ENCODE measurements at regions not wholly inside any gene's neighbourhood (a gene's known extent, or its start where the extent isn't known, plus 50 kb on each side); places are given as distances from the start of the nearest gene placed in this dataset.
"Not testable (repeated sequence)": the region's sequence is repeated elsewhere in the genome, so short reads cannot be mapped to it uniquely, and the experiment has no call there.

- Histone ChIP-seq H4K20me1 (ENCODE audit: insufficient read depth) (no peaks in the 10 kb centered on the region), H3K4me2 (ENCODE audit: low read length) (no peak overlapping the region), H3K27me3 (ENCODE audit: insufficient read depth, low read length) (no peaks in the 10 kb centered on the region), H3K4me3 (replicated peaks in 1 of 2; ENCODE audit: low read depth in 1 of 2, low read length in 2 of 2) (no peak overlapping the region), H3K9me3 (ENCODE audit: control insufficient read depth in 1 of 2, insufficient read depth in 1 of 2, low read depth in 1 of 2, low read length in 2 of 2) (no peaks in the 10 kb centered on the region), H3K9me2 (ENCODE audit: insufficient read depth) (no peaks in the 10 kb centered on the region), H3K4me1 (ENCODE audit: control insufficient read depth in 1 of 2, insufficient read depth in 2 of 2, low read length in 2 of 2) (no peaks in the 10 kb centered on the region), H3K9ac (ENCODE audit: low read length) (no peak overlapping the region), H2AFZ (ENCODE audit: low read depth, low read length, poor library complexity, severe bottlenecking) (no peak overlapping the region), H3K27ac (ENCODE audit: low read depth, low read length) (no peak overlapping the region), H3K36me3 (ENCODE audit: control insufficient read depth in 1 of 2, insufficient read depth in 2 of 2, low read length in 2 of 2) (no peaks in the 10 kb centered on the region), H3K79me2 (ENCODE audit: insufficient read depth, low read length) (no peaks in the 10 kb centered on the region)
- ChIA-PET CTCF (no interaction called here), POLR2A (no interaction called here), RAD21 (ENCODE audit: low non-redundant PET in 1 of 2, low total read pairs in 2 of 2, uncharacterized antibody in 2 of 2, unreplicated experiment in 2 of 2) (no interaction called here)
- no peak for ATAC-seq
- intact Hi-C loops (cut with micrococcal nuclease) = no loop called here
- BruUV-seq (replicated peaks) = no TSS peak
- no peak for DNase-seq (ENCODE audit: low read depth, low spot score)
- TF ChIP-seq ZFX (IDR thresholded peaks at IDR 0.05) (no peak), SIN3A (IDR thresholded peaks at IDR 0.05; ENCODE audit: low read depth) (no peak), JUND (IDR thresholded peaks at IDR 0.05) (no peak), EZH2 (IDR thresholded peaks at IDR 0.05) (no peak), ELF1 (IDR thresholded peaks at IDR 0.05; ENCODE audit: borderline replicate concordance, low read depth) (no peak), CTCF (IDR thresholded peaks at IDR 0.05 in 2 of 3, conservative IDR thresholded peaks at IDR 0.05 in 1 of 3; ENCODE audit: borderline replicate concordance in 1 of 3, insufficient read depth in 1 of 3, low read depth in 2 of 3, low read length in 2 of 3) (no peak), EGR1 (IDR thresholded peaks at IDR 0.05; ENCODE audit: low read depth) (no peak), SRF (IDR thresholded peaks at IDR 0.05; ENCODE audit: low read depth) (no peak), POLR2AphosphoS5 (IDR thresholded peaks at IDR 0.05; ENCODE audit: low read depth, low read length) (no peak), ZBTB33 (IDR thresholded peaks at IDR 0.05; ENCODE audit: extremely low read depth, insufficient replicate concordance, low read length) (no peak), RAD21 (IDR thresholded peaks at IDR 0.05; ENCODE audit: low read depth) (no peak)
- TF ChIP-seq, protein P1, sequence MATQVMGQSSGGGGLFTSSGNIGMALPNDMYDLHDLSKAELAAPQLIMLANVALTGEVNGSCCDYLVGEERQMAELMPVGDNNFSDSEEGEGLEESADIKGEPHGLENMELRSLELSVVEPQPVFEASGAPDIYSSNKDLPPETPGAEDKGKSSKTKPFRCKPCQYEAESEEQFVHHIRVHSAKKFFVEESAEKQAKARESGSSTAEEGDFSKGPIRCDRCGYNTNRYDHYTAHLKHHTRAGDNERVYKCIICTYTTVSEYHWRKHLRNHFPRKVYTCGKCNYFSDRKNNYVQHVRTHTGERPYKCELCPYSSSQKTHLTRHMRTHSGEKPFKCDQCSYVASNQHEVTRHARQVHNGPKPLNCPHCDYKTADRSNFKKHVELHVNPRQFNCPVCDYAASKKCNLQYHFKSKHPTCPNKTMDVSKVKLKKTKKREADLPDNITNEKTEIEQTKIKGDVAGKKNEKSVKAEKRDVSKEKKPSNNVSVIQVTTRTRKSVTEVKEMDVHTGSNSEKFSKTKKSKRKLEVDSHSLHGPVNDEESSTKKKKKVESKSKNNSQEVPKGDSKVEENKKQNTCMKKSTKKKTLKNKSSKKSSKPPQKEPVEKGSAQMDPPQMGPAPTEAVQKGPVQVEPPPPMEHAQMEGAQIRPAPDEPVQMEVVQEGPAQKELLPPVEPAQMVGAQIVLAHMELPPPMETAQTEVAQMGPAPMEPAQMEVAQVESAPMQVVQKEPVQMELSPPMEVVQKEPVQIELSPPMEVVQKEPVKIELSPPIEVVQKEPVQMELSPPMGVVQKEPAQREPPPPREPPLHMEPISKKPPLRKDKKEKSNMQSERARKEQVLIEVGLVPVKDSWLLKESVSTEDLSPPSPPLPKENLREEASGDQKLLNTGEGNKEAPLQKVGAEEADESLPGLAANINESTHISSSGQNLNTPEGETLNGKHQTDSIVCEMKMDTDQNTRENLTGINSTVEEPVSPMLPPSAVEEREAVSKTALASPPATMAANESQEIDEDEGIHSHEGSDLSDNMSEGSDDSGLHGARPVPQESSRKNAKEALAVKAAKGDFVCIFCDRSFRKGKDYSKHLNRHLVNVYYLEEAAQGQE (IDR thresholded peaks at IDR 0.05; ENCODE audit: low read depth) = no peak
Observed at GRCh38 chr12:60212159-60213000, 616.6 kb downstream of the SLC16A7 start.

DNA sequence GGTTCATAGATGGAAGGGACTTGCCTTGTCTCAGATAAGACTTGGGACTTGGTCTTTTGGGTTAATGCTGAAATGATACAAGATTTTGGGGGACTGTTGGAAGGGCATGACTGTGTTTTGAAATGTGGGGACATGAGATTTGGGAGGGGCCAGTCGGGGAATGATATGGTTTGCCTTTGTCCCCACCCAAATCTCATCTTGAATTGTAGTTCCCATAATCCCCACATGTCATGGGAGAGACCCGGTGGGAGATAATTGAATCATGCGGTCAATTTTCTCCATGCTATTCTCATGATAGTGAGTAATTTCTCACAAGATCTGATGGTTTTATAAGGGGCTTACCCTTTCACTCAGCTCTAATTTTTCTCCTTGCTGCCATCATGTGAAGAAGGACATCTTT is 617.4 kb downstream of the SLC16A7 start:
- H3K27ac ChIP-seq (ENCODE audit: low read depth, low read length); CTCF ChIA-PET; H3K9ac ChIP-seq (ENCODE audit: low read length); H3K4me3 ChIP-seq (replicated peaks in 1 of 2; ENCODE audit: low read depth in 1 of 2, low read length in 2 of 2); H4K20me1 ChIP-seq (ENCODE audit: insufficient read depth); H3K4me2 ChIP-seq (ENCODE audit: low read length); BruUV-seq (replicated peaks); H3K9me3 ChIP-seq (ENCODE audit: control insufficient read depth in 1 of 2, insufficient read depth in 1 of 2, low read depth in 1 of 2, low read length in 2 of 2); POLR2A ChIA-PET; H3K36me3 ChIP-seq (ENCODE audit: control insufficient read depth in 1 of 2, insufficient read depth in 2 of 2, low read length in 2 of 2); RAD21 ChIA-PET (ENCODE audit: low non-redundant PET in 1 of 2, low total read pairs in 2 of 2, uncharacterized antibody in 2 of 2, unreplicated experiment in 2 of 2); H3K27me3 ChIP-seq (ENCODE audit: insufficient read depth, low read length); H3K79me2 ChIP-seq (ENCODE audit: insufficient read depth, low read length); H3K4me1 ChIP-seq (ENCODE audit: control insufficient read depth in 1 of 2, insufficient read depth in 2 of 2, low read length in 2 of 2); H2AFZ ChIP-seq (ENCODE audit: low read depth, low read length, poor library complexity, severe bottlenecking); H3K9me2 ChIP-seq (ENCODE audit: insufficient read depth); ATAC-seq; DNase-seq (ENCODE audit: low read depth, low spot score); intact Hi-C loops (cut with micrococcal nuclease): not testable (repeated sequence)
